OCI-LY7 (cell line): ENCODE measurements at regions not wholly inside any gene's neighbourhood (a gene's known extent, or its start where the extent isn't known, plus 50 kb on each side); places are given as distances from the start of the nearest gene placed in this dataset.

Experiments
- BruUV-seq: library from RNA; stranded (reverse); fragments of 400-500 nt; replicated peaks from 2 replicates; lab custom pipeline; 2021; lab: Mats Ljungman, UMichigan
- CTCF ChIA-PET: fragments of 300-600 bp; sonication (Branson Sonifier 250); formaldehyde crosslinking; loops from one replicate; lab custom pipeline; 2022; ENCODE audit warnings: antibody characterized with exemption; ENCODE audit not compliant: unreplicated experiment; lab: Charles Lee
- POLR2A ChIA-PET: fragments of 300-600 bp; sonication (Branson Sonifier 250); formaldehyde crosslinking; loops from one replicate; lab custom pipeline; 2022; ENCODE audit warnings: antibody characterized with exemption; lab: Charles Lee
- DNase-seq: peaks from one replicate; pipeline ENCODE4 v3.0.0-alpha.2; 2015; ENCODE audit warnings: low spot score
- H2AFZ ChIP-seq: fragments of 200-600 bp; sonication (generic), shearing (Covaris generic); 2 replicates; pipeline ENCODE4 v1.6.1; 2014; ENCODE audit warnings: mild to moderate bottlenecking, antibody characterized with exemption, low read length, moderate library complexity
- H3K27ac ChIP-seq: fragments of 200-600 bp; sonication (generic); 2 replicates; pipeline ENCODE4 v1.5.1; 2014; ENCODE audit warnings: mixed run types, low read depth, mild to moderate bottlenecking, moderate library complexity, low read length, inconsistent platforms; ENCODE audit not compliant: poor library complexity, severe bottlenecking
- H3K36me3 ChIP-seq: fragments of 200-600 bp; sonication (generic); 2 replicates; pipeline ENCODE4 v1.6.1; 2014; ENCODE audit warnings: mild to moderate bottlenecking, antibody characterized with exemption, low read length, moderate library complexity, mixed read lengths; ENCODE audit not compliant: insufficient read depth
- H3K4me1 ChIP-seq: fragments of 200-600 bp; sonication (generic); 2 replicates; pipeline ENCODE4 v1.5.1; 2014; ENCODE audit warnings: mild to moderate bottlenecking, low read length; ENCODE audit not compliant: insufficient read depth, poor library complexity, severe bottlenecking
- H3K4me2 ChIP-seq: fragments of 200-600 bp; sonication (generic); 2 replicates; pipeline ENCODE4 v1.6.1; 2014; ENCODE audit warnings: mild to moderate bottlenecking, low read length
- H3K4me3 ChIP-seq: fragments of 200-600 bp; sonication (generic); 2 replicates; pipeline ENCODE4 v1.5.1; 2014; ENCODE audit warnings: mild to moderate bottlenecking, low read depth, low read length; ENCODE audit not compliant: poor library complexity, severe bottlenecking
- H3K79me2 ChIP-seq: fragments of 200-600 bp; sonication (generic); 2 replicates; pipeline ENCODE4 v1.6.1; 2016; ENCODE audit warnings: low read depth, mild to moderate bottlenecking, low read length, moderate library complexity, mixed read lengths; ENCODE audit not compliant: insufficient read depth
- H3K9me2 ChIP-seq: fragments of 200-600 bp; sonication (generic); 2 replicates; pipeline ENCODE4 v1.6.1; 2016; ENCODE audit warnings: mild to moderate bottlenecking, low read length, mixed read lengths; ENCODE audit not compliant: insufficient read depth
- H3K9me3 ChIP-seq: fragments of 200-600 bp; sonication (generic); 2 replicates; pipeline ENCODE4 v1.6.1; 2014; ENCODE audit warnings: mild to moderate bottlenecking, mixed run types, low read length, mixed read lengths
- H4K20me1 ChIP-seq: fragments of 200-600 bp; sonication (generic); 2 replicates; pipeline ENCODE4 v1.6.1; 2014; ENCODE audit warnings: mild to moderate bottlenecking, antibody characterized with exemption, low read length, moderate library complexity, mixed read lengths; ENCODE audit not compliant: insufficient read depth
- EZH2phosphoT487 ChIP-seq: fragments of 200-600 bp; sonication (generic); IDR thresholded peaks from 2 replicates; pipeline ENCODE4 v1.6.1; 2018; ENCODE audit warnings: low read depth, borderline replicate concordance, mild to moderate bottlenecking, mixed run types, antibody characterized with exemption, low read length, moderate library complexity, mixed read lengths
- intact Hi-C: fragments of 100-400 bp; cut with micrococcal nuclease; formaldehyde crosslinking; loops from one replicate; pipeline ENCODE4 v1.10.0; 2022; ENCODE audit not compliant: unreplicated experiment
- TF ChIP-seq, protein P1 (sequence below): fragments of 200-600 bp; sonication (generic); conservative IDR thresholded peaks from 2 replicates; pipeline ENCODE4 v1.5.1; 2014; ENCODE audit warnings: mild to moderate bottlenecking, antibody characterized with exemption, low read length, moderate library complexity, mixed read lengths

DNA sequence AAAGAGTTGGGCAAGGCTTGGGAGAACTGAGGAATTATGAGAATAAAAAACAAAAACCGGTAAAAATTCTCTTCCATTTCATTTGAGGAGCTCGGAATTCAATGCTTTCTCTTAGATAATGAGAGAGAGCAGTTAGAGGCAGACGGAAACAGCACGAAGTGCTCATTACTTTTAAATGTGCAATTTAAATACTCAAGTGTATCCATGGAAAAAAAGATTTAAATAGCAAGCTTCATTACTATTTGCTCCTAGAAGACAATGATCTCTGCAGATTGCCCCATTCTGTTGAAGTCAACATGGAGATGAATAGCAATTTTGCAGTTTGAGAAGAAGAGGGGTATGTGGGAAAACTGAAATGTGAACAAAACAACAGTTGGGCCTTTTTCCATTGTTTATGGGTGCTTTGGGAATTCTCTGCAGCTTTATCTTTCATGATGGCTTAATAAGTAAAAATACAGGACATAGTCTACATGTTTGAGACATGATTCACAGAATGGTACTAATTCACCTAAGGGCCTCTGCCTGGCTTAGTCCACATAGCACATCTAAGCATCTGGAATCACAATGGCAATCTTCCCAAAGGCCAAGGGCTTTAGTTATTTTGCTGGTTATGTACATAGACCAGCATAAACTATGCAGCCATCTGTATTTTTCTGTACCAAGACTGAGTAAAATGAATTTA is 512.7 kb upstream of the FAT1 start:
- Histone ChIP-seq H2AFZ (no peak overlapping the region), H3K27ac (no peak overlapping the region), H4K20me1 (no peaks in the 10 kb centered on the region), H3K4me2 (no peak overlapping the region), H3K9me3 (no peaks in the 10 kb centered on the region), H3K9me2 (no peaks in the 10 kb centered on the region), H3K36me3 (no peaks in the 10 kb centered on the region), H3K79me2 (no peaks in the 10 kb centered on the region), H3K4me3 (no peak overlapping the region), H3K4me1 (no peaks in the 10 kb centered on the region)
- intact Hi-C loops = no loop called here
- no peak for DNase-seq
- ChIA-PET POLR2A (interaction anchor here (0.7 kb wide), 1 partner anchor 34 kb away, joined by 3 read pairs; no protein-coding TSS in a partner anchor), CTCF (interaction anchor here (0.6 kb wide), 1 partner anchor 147 kb away, joined by 3 read pairs; no protein-coding TSS in a partner anchor)
- no peak for TF ChIP-seq EZH2phosphoT487
- TF ChIP-seq, protein P1, sequence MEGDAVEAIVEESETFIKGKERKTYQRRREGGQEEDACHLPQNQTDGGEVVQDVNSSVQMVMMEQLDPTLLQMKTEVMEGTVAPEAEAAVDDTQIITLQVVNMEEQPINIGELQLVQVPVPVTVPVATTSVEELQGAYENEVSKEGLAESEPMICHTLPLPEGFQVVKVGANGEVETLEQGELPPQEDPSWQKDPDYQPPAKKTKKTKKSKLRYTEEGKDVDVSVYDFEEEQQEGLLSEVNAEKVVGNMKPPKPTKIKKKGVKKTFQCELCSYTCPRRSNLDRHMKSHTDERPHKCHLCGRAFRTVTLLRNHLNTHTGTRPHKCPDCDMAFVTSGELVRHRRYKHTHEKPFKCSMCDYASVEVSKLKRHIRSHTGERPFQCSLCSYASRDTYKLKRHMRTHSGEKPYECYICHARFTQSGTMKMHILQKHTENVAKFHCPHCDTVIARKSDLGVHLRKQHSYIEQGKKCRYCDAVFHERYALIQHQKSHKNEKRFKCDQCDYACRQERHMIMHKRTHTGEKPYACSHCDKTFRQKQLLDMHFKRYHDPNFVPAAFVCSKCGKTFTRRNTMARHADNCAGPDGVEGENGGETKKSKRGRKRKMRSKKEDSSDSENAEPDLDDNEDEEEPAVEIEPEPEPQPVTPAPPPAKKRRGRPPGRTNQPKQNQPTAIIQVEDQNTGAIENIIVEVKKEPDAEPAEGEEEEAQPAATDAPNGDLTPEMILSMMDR = no peak
- no TSS peak for BruUV-seq

DNA sequence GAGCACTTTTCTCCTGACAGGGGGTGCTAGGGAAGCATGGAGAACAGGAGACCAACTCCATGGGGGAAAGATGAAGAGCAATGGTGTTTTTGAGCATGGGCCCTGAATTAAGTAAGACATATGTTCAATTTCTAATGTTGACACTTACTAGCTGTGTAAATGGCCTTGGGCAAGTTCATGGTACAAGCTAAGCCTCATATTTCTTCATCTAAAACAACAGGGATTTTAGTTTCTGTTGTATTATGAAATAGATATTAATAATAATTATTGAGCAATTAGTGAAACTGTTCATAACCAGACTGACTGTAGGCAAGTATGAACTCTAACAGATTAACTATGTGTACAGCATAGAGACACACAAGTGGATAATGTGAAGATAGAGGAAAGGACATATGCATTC is 515.0 kb upstream of the FAT1 start:
- Histone ChIP-seq H3K4me2 (no peak overlapping the region), H3K9me2 (no peaks in the 10 kb centered on the region), H3K4me1 (no peaks in the 10 kb centered on the region), H2AFZ (no peak overlapping the region), H3K27ac (no peak overlapping the region), H3K36me3 (no peaks in the 10 kb centered on the region), H4K20me1 (no peaks in the 10 kb centered on the region), H3K4me3 (no peak overlapping the region), H3K9me3 (peaks cover 11% of the 10 kb centered on the region), H3K79me2 (no peaks in the 10 kb centered on the region)
- DNase-seq = no peak
- no peak for TF ChIP-seq EZH2phosphoT487
- TF ChIP-seq, protein P1 = no peak
- ChIA-PET POLR2A (no interaction called here), CTCF (no interaction called here)
- intact Hi-C loops = no loop called here
- BruUV-seq = no TSS peak

DNA sequence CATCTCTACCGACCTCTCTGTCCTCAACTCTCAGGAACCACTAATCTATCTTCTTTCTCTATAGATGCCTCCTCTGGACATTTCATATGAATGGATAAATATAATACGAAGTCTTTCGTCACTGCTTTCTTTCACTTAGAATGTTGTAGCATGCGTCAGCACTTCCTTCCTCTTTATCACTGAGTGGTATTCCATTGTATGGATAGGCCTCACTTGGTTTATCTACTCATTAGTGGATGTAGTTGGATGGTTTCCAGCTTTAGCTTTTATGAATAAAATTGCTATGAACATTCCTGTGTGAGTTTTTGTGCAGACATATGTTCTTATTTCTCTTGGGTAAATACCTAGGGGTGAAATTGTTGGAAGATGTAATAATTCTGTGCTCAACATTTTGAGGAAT is 528.2 kb upstream of the FAT1 start:
- ChIA-PET CTCF (no interaction called here), POLR2A (interaction anchor here (0.6 kb wide), 1 partner anchor 67 kb away, joined by 3 read pairs; no protein-coding TSS in a partner anchor)
- Histone ChIP-seq H3K79me2 (no peaks in the 10 kb centered on the region), H2AFZ (no peak overlapping the region), H3K4me1 (no peaks in the 10 kb centered on the region), H3K9me2 (no peaks in the 10 kb centered on the region), H3K27ac (no peak overlapping the region), H3K4me2 (no peak overlapping the region), H3K4me3 (no peak overlapping the region), H3K9me3 (no peaks in the 10 kb centered on the region), H3K36me3 (no peaks in the 10 kb centered on the region), H4K20me1 (no peaks in the 10 kb centered on the region)
- no TSS peak for BruUV-seq
- TF ChIP-seq, protein P1 = no peak
- no peak for TF ChIP-seq EZH2phosphoT487
- intact Hi-C loops = no loop called here
- DNase-seq = no peak
